Activated CD8-positive, alpha-beta T cell treated with anti-CD3 and anti-CD28 coated beads for 36 hours (primary cell): ENCODE measurements at regions not wholly inside any gene's neighbourhood (a gene's known extent, or its start where the extent isn't known, plus 50 kb on each side); places are given as distances from the start of the nearest gene placed in this dataset.

Experiments
- ATAC-seq: fragments of 200-7000 bp; cut with Tn5 transposase; one replicate; pipeline ENCODE4 v1.10.0; 2021; ENCODE audit warnings: mild to moderate bottlenecking, moderate library complexity
- CTCF ChIA-PET: fragments of 350-600 bp; sonication (Branson Sonifier 250); formaldehyde crosslinking; loops from one replicate; lab custom pipeline; 2021; ENCODE audit warnings: antibody characterized with exemption; lab: Charles Lee
- POLR2A ChIA-PET: fragments of 350-600 bp; sonication (Branson Sonifier 250); formaldehyde crosslinking; loops from one replicate; lab custom pipeline; 2021; ENCODE audit warnings: antibody characterized with exemption; lab: Charles Lee
- DNase-seq: peaks from one replicate; pipeline ENCODE4 v3.0.0-alpha.2; 2020
- H3K27ac Mint-ChIP-seq: one replicate; pipeline ENCODE4 v1.8.0; 2021; ENCODE audit warnings: mild to moderate bottlenecking, mixed read lengths
- H3K27me3 Mint-ChIP-seq: one replicate; pipeline ENCODE4 v1.8.0; 2021; ENCODE audit warnings: mixed read lengths
- H3K36me3 Mint-ChIP-seq: one replicate; pipeline ENCODE4 v1.8.0; 2021; ENCODE audit warnings: low read depth, mixed read lengths
- H3K4me1 Mint-ChIP-seq: one replicate; pipeline ENCODE4 v1.8.0; 2021; ENCODE audit warnings: low read depth, mixed read lengths
- H3K4me3 Mint-ChIP-seq: one replicate; pipeline ENCODE4 v1.8.0; 2021; ENCODE audit warnings: mild to moderate bottlenecking, moderate library complexity, mixed read lengths
- H3K9me3 Mint-ChIP-seq: one replicate; pipeline ENCODE4 v1.8.0; 2021; ENCODE audit warnings: mixed read lengths
- intact Hi-C: fragments of 100-400 bp; cut with micrococcal nuclease; formaldehyde crosslinking; loops from one replicate; pipeline ENCODE4 v1.10.0; 2022
- TF ChIP-seq, protein P1 (sequence below): fragments of 200-600 bp; IDR thresholded peaks from one replicate; pipeline ENCODE4 v1.8.0; 2022; ENCODE audit warnings: antibody characterized with exemption, mild to moderate bottlenecking

DNA sequence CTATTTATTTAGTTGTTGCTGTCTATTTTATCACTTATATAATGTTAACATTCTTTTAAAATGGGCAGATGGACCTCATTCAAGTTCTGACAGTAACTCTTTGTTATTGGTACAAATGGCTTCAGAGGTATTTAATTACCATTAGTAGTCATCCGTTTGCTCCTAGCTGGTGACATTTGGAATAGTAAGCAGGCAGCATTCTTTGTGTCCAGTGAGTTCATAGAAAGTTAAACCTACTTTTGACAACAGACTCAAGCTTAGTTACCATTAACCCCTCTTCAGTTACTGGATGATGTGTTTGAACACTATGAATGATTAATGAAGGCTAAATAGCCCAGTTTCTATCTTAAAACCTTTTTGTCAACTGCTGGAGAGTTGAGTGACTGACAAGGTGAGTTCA, 500.7 kb upstream of the ATP11B start:
- TF ChIP-seq, protein P1, sequence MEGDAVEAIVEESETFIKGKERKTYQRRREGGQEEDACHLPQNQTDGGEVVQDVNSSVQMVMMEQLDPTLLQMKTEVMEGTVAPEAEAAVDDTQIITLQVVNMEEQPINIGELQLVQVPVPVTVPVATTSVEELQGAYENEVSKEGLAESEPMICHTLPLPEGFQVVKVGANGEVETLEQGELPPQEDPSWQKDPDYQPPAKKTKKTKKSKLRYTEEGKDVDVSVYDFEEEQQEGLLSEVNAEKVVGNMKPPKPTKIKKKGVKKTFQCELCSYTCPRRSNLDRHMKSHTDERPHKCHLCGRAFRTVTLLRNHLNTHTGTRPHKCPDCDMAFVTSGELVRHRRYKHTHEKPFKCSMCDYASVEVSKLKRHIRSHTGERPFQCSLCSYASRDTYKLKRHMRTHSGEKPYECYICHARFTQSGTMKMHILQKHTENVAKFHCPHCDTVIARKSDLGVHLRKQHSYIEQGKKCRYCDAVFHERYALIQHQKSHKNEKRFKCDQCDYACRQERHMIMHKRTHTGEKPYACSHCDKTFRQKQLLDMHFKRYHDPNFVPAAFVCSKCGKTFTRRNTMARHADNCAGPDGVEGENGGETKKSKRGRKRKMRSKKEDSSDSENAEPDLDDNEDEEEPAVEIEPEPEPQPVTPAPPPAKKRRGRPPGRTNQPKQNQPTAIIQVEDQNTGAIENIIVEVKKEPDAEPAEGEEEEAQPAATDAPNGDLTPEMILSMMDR = no peak
- ChIA-PET CTCF (no interaction called here), POLR2A (no interaction called here)
- H3K36me3 Mint-ChIP-seq = no peaks in the 10 kb centered on the region
- ATAC-seq (no peak), DNase-seq (no peak)
- no peaks in the 10 kb centered on the region for H3K9me3 Mint-ChIP-seq
- no peaks in the 10 kb centered on the region for H3K27me3 Mint-ChIP-seq
- no peak overlapping the region for H3K27ac Mint-ChIP-seq
- H3K4me3 Mint-ChIP-seq = no peak overlapping the region
- no peaks in the 10 kb centered on the region for H3K4me1 Mint-ChIP-seq
- intact Hi-C loops = no loop called here

DNA sequence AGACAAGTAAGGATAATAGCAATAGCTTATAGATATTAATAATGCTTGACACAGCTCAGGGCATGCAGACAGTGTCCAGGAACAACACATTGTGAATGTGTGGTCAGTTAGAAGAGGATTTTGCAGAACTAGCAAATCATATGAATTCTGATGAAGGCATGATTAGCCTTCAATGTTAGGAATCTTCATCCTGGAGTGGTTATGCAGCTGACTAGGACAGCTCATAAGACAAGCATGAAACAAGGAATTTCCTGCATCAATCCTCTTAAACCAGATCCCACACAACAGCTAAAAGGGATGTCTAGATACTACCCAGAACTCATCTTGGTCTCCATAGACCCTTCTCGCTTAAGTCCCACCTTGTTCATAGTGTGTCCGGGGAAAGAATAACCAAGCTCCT, 499.0 kb upstream of the ATP11B start:
- no peak for ATAC-seq
- H3K9me3 Mint-ChIP-seq = no peaks in the 10 kb centered on the region
- H3K36me3 Mint-ChIP-seq = no peaks in the 10 kb centered on the region
- intact Hi-C loops = no loop called here
- TF ChIP-seq, protein P1 = no peak
- POLR2A ChIA-PET = no interaction called here
- no peaks in the 10 kb centered on the region for H3K4me1 Mint-ChIP-seq
- no peak overlapping the region for H3K27ac Mint-ChIP-seq
- H3K27me3 Mint-ChIP-seq = no peaks in the 10 kb centered on the region
- CTCF ChIA-PET = no interaction called here
- DNase-seq = no peak
- no peak overlapping the region for H3K4me3 Mint-ChIP-seq

DNA sequence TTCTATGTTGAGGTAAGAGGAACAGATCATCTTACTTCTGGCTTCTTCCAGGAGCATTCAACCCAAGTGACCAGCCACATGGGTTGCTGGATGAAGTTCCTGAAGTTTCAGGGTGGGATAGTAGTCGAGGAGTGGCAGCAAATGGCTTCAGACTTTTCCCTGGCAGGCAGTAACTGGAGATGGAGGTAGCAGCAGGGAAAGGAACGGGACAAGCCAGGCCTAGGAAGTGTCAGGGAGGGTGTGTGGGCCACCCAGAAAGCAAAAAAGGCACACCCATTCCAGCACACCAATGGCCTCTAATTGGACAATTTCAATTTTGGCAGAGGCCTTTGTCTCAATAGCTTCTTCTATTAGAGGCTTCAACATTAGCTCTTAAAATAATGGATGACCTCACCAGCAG, 498.6 kb upstream of the ATP11B start:
- Mint-ChIP-seq H3K27ac (no peak overlapping the region), H3K27me3 (no peaks in the 10 kb centered on the region), H3K9me3 (no peaks in the 10 kb centered on the region), H3K4me3 (no peak overlapping the region), H3K36me3 (no peaks in the 10 kb centered on the region), H3K4me1 (no peaks in the 10 kb centered on the region)
- intact Hi-C loops = no loop called here
- ATAC-seq (no peak), DNase-seq (no peak)
- ChIA-PET CTCF (no interaction called here), POLR2A (no interaction called here)
- TF ChIP-seq, protein P1 = no peak

DNA sequence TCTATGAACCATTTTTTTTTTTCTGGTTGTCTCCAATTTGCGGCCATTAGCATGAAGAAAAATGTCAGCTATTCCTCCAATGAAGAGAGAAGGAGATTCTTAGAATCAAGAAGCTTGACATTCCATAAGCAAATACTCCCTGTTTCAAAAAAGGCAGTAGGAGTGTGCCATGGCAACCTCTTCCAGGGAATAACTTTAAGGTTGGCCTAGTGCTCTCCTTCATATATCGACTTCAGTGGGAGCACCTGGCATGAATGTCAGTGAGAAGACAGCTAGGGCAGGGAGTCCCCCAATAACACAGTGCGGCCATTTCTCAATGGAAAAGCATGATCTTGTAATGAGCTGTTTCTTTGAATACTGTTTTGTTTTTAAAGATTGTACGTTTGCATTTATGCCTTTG, 493.0 kb upstream of the ATP11B start:
- POLR2A ChIA-PET = no interaction called here
- CTCF ChIA-PET = no interaction called here
- no peaks in the 10 kb centered on the region for H3K27me3 Mint-ChIP-seq
- intact Hi-C loops = no loop called here
- H3K4me1 Mint-ChIP-seq = no peaks in the 10 kb centered on the region
- ATAC-seq = no peak
- no peak overlapping the region for H3K27ac Mint-ChIP-seq
- TF ChIP-seq, protein P1 = no peak
- H3K4me3 Mint-ChIP-seq = no peak overlapping the region
- no peak for DNase-seq
- no peaks in the 10 kb centered on the region for H3K9me3 Mint-ChIP-seq
- H3K36me3 Mint-ChIP-seq = no peaks in the 10 kb centered on the region

DNA sequence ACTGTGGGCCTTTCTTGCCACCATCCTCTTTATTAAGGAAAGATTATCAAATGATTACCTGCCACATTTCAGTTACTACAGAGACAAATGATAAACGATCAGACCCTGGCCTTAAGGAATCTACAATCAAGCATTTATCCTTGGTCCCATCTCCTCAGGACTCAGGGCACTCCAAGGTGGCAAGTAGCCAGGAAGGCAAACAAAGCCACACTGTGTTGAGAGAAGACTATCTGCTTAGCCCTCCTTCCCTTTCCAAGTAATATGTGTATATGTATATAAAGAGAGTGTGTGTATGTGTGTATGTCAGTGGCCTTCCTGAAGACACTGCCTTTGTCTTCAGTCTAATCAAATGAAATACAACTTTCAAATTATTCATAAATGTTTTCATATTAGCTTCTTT, 490.1 kb upstream of the ATP11B start:
- Mint-ChIP-seq H3K27me3 (no peaks in the 10 kb centered on the region), H3K36me3 (no peaks in the 10 kb centered on the region), H3K4me1 (no peaks in the 10 kb centered on the region), H3K9me3 (no peaks in the 10 kb centered on the region), H3K27ac (no peak overlapping the region), H3K4me3 (no peak overlapping the region)
- DNase-seq (no peak), ATAC-seq (no peak)
- TF ChIP-seq, protein P1 = no peak
- ChIA-PET POLR2A (no interaction called here), CTCF (no interaction called here)
- intact Hi-C loops = no loop called here
